ENCODE measurements at regions not wholly inside any gene's neighbourhood (a gene's known extent, or its start where the extent isn't known, plus 50 kb on each side); places are given as distances from the start of the nearest gene placed in this dataset.

DNA sequence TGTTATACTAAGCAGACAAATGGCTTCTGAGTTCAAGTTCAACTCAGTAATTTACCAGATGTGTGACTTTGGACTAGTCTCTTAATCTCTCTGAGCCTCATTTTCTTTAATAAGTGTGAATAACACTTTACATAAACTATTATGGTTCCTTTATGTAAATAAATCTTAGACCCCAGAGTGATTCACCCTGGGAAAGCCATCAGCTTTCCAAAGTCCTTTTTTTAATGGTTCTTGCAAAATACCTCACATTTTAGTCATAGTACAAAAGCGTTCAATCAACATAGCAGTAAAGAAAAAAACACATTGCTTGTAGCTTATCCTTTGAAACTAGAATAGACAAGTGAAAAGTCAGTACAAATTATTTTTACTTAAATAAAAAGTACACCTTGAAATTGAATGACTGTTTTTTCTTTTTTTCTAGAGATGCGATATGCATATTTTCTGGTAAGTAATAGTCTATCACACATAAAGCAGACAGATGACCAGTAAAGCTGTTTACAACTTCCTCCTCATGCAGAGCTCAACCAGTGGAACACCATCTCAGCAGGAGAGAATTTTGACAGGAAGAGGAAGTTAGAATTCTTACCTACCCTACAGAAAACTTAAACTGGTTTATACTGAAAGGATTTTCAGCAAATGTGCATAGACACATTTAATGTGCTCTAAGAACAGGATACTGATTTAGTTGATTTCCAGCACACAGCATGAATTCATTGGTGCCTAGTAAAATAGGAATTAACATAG is 123.0 kb upstream of the AGBL1 start:
- Histone ChIP-seq H3K4me3 (ENCODE audit: low read depth, low read length) (no peak overlapping the region), H3K36me3 (ENCODE audit: control insufficient read depth, insufficient read depth, low read length) (no peaks in the 10 kb centered on the region), H3K27me3 (ENCODE audit: control insufficient read depth, insufficient read depth, low read length) (no peaks in the 10 kb centered on the region)
- FAIRE-seq (no peak), DNase-seq (ENCODE audit: low read depth) (no peak)
- TF ChIP-seq, protein P1, sequence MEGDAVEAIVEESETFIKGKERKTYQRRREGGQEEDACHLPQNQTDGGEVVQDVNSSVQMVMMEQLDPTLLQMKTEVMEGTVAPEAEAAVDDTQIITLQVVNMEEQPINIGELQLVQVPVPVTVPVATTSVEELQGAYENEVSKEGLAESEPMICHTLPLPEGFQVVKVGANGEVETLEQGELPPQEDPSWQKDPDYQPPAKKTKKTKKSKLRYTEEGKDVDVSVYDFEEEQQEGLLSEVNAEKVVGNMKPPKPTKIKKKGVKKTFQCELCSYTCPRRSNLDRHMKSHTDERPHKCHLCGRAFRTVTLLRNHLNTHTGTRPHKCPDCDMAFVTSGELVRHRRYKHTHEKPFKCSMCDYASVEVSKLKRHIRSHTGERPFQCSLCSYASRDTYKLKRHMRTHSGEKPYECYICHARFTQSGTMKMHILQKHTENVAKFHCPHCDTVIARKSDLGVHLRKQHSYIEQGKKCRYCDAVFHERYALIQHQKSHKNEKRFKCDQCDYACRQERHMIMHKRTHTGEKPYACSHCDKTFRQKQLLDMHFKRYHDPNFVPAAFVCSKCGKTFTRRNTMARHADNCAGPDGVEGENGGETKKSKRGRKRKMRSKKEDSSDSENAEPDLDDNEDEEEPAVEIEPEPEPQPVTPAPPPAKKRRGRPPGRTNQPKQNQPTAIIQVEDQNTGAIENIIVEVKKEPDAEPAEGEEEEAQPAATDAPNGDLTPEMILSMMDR (IDR thresholded peaks at IDR 0.05; ENCODE audit: insufficient read depth, low read length, severe bottlenecking): no peak

- FAIRE-seq (no peak), DNase-seq (ENCODE audit: low read depth) (no peak)
- Histone ChIP-seq H3K4me3 (ENCODE audit: low read depth, low read length) (no peak overlapping the region), H3K36me3 (ENCODE audit: control insufficient read depth, insufficient read depth, low read length) (no peaks in the 10 kb centered on the region), H3K27me3 (ENCODE audit: control insufficient read depth, insufficient read depth, low read length) (no peaks in the 10 kb centered on the region)
- TF ChIP-seq, protein P1 (IDR thresholded peaks at IDR 0.05; ENCODE audit: insufficient read depth, low read length, severe bottlenecking): no peak
Measured at GRCh38 chr15:85959611-85960010, 120.1 kb upstream of the AGBL1 start.

DNA sequence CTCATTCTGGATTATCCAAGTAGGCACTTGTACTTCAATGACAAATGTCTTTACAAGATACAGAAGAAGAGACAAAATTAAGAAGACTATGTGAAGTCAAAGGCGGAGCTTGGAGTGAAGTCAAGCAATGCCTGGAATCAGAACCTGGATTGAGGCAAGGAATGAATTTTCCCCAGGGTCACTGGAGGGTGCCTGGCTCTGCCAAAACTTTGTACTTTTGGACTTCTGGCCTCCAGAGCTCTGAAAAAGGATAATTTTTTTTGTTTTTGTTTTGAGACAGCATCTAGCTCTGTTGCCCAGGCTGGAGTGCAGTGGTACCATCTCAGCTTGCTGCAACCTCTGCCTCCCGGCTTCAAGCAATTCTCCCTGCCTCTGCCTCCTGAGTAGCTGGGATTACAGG is 119.3 kb upstream of the AGBL1 start:
- TF ChIP-seq, protein P1 (IDR thresholded peaks at IDR 0.05; ENCODE audit: insufficient read depth, low read length, severe bottlenecking): no peak
- H3K27me3 ChIP-seq (ENCODE audit: control insufficient read depth, insufficient read depth, low read length): no peaks in the 10 kb centered on the region
- DNase-seq (ENCODE audit: low read depth) (no peak), FAIRE-seq (no peak)
- no peak overlapping the region for H3K4me3 ChIP-seq (ENCODE audit: low read depth, low read length)
- H3K36me3 ChIP-seq (ENCODE audit: control insufficient read depth, insufficient read depth, low read length): no peaks in the 10 kb centered on the region

GRCh38 chr15:85961821-85962220 is 117.8 kb upstream of the AGBL1 start:
- DNase-seq (ENCODE audit: low read depth) (no peak), FAIRE-seq (no peak)
- TF ChIP-seq, protein P1 (IDR thresholded peaks at IDR 0.05; ENCODE audit: insufficient read depth, low read length, severe bottlenecking): no peak
- Histone ChIP-seq H3K27me3 (ENCODE audit: control insufficient read depth, insufficient read depth, low read length) (no peaks in the 10 kb centered on the region), H3K4me3 (ENCODE audit: low read depth, low read length) (no peak overlapping the region), H3K36me3 (ENCODE audit: control insufficient read depth, insufficient read depth, low read length) (no peaks in the 10 kb centered on the region)

GRCh38 chr15:85963262-85963760 is 116.4 kb upstream of the AGBL1 start:
- FAIRE-seq (no peak), DNase-seq (ENCODE audit: low read depth) (no peak)
- no peak overlapping the region for H3K4me3 ChIP-seq (ENCODE audit: low read depth, low read length)
- H3K27me3 ChIP-seq (ENCODE audit: control insufficient read depth, insufficient read depth, low read length): no peaks in the 10 kb centered on the region
- TF ChIP-seq, protein P1 (IDR thresholded peaks at IDR 0.05; ENCODE audit: insufficient read depth, low read length, severe bottlenecking): no peak
- no peaks in the 10 kb centered on the region for H3K36me3 ChIP-seq (ENCODE audit: control insufficient read depth, insufficient read depth, low read length)

DNA sequence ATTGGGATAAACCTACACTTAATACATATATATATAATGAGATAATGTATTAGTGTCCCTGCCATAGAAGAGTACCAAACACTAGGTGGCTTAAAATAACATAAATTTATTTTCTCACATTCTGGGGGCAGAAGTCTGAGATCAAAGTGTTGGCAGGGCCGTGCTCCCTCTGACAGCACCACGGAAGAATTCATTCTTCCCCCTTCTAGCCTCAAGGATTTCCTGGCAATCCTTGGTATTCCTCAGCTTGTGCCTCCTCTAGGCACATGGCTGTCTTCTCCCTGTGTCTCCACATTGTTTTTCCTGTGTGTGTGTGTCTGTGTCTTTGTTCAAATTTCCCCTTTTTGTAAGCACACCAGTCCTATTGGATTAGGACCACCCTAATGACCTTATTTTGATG is 115.2 kb upstream of the AGBL1 start:
- H3K36me3 ChIP-seq (ENCODE audit: control insufficient read depth, insufficient read depth, low read length): no peaks in the 10 kb centered on the region
- H3K27me3 ChIP-seq (ENCODE audit: control insufficient read depth, insufficient read depth, low read length): no peaks in the 10 kb centered on the region
- TF ChIP-seq, protein P1 (IDR thresholded peaks at IDR 0.05; ENCODE audit: insufficient read depth, low read length, severe bottlenecking): no peak
- DNase-seq (ENCODE audit: low read depth) (no peak), FAIRE-seq (no peak)
- no peak overlapping the region for H3K4me3 ChIP-seq (ENCODE audit: low read depth, low read length)

Data from bronchial epithelial cell (primary cell).